ENCODE measurements at regions not wholly inside any gene's neighbourhood (a gene's known extent, or its start where the extent isn't known, plus 50 kb on each side); places are given as distances from the start of the nearest gene placed in this dataset.

GRCh38 chr2:60106836-60107529 is 446.5 kb downstream of the BCL11A start:
- no peak overlapping the region for H3K27ac ChIP-seq (ENCODE audit: low read depth, low read length)

GRCh38 chr2:60105906-60106305 is 447.5 kb downstream of the BCL11A start:
- no peaks in the 10 kb centered on the region for H3K27me3 ChIP-seq (ENCODE audit: control insufficient read depth in 1 of 2, insufficient read depth in 2 of 2, low read length in 2 of 2)
- no peaks in the 10 kb centered on the region for H3K36me3 ChIP-seq (ENCODE audit: insufficient read depth, low read length)
- no peak overlapping the region for H3K4me3 ChIP-seq (ENCODE audit: low read depth in 1 of 2, low read length in 2 of 2)
- H3K27ac ChIP-seq (ENCODE audit: low read depth, low read length): no peak overlapping the region
- H3K4me1 ChIP-seq (ENCODE audit: insufficient read depth, low read length): no peaks in the 10 kb centered on the region
- H3K9ac ChIP-seq (ENCODE audit: low read length): no peak overlapping the region
- no peaks in the 10 kb centered on the region for H3K9me3 ChIP-seq (ENCODE audit: low read length)

More at GRCh38 chr2:60106836-60107529, 446.5 kb downstream of the BCL11A start:
- Histone ChIP-seq H3K9me3 (ENCODE audit: low read length) (no peaks in the 10 kb centered on the region), H3K9ac (ENCODE audit: low read length) (no peak overlapping the region), H3K4me1 (ENCODE audit: insufficient read depth, low read length) (no peaks in the 10 kb centered on the region), H3K36me3 (ENCODE audit: insufficient read depth, low read length) (no peaks in the 10 kb centered on the region), H3K4me3 (ENCODE audit: low read depth in 1 of 2, low read length in 2 of 2) (no peak overlapping the region), H3K27me3 (ENCODE audit: control insufficient read depth in 1 of 2, insufficient read depth in 2 of 2, low read length in 2 of 2) (no peaks in the 10 kb centered on the region)

GRCh38 chr2:60104514-60105505 is 448.6 kb downstream of the BCL11A start:
- H3K4me1 ChIP-seq (ENCODE audit: insufficient read depth, low read length): no peaks in the 10 kb centered on the region
- H3K9ac ChIP-seq (ENCODE audit: low read length): no peak overlapping the region
- no peak overlapping the region for H3K27ac ChIP-seq (ENCODE audit: low read depth, low read length)
- H3K36me3 ChIP-seq (ENCODE audit: insufficient read depth, low read length): no peaks in the 10 kb centered on the region
- no peaks in the 10 kb centered on the region for H3K27me3 ChIP-seq (ENCODE audit: control insufficient read depth in 1 of 2, insufficient read depth in 2 of 2, low read length in 2 of 2)
- H3K9me3 ChIP-seq (ENCODE audit: low read length): no peaks in the 10 kb centered on the region
- H3K4me3 ChIP-seq (ENCODE audit: low read depth in 1 of 2, low read length in 2 of 2): no peak overlapping the region

DNA sequence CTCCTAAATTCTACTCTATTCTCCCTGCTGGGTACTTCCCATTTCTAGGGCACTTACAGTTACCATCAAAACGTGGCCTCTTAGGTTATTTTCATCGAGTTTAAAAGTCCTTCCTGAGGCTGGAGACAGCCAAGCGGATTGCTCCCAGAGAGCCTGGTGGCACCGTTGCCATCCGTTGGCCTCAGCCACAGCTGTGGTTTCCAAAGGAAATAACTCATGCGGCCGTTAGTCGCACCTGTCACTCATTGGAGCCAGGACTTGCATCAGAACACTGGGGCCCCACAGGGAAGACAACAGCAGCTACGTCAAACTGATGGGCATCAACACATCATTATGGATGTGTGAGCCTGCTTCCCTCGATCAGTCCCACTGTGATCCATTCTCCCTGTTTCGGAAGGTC is 453.4 kb downstream of the BCL11A start:
- no peaks in the 10 kb centered on the region for H3K27me3 ChIP-seq (ENCODE audit: control insufficient read depth in 1 of 2, insufficient read depth in 2 of 2, low read length in 2 of 2)
- H3K4me3 ChIP-seq (ENCODE audit: low read depth in 1 of 2, low read length in 2 of 2): no peak overlapping the region
- H3K27ac ChIP-seq (ENCODE audit: low read depth, low read length): no peak overlapping the region
- H3K9ac ChIP-seq (ENCODE audit: low read length): no peak overlapping the region
- no peaks in the 10 kb centered on the region for H3K4me1 ChIP-seq (ENCODE audit: insufficient read depth, low read length)
- H3K9me3 ChIP-seq (ENCODE audit: low read length): no peaks in the 10 kb centered on the region
- H3K36me3 ChIP-seq (ENCODE audit: insufficient read depth, low read length): no peaks in the 10 kb centered on the region

GRCh38 chr2:60098996-60099395 is 454.5 kb downstream of the BCL11A start:
- Histone ChIP-seq H3K9ac (ENCODE audit: low read length) (no peak overlapping the region), H3K9me3 (ENCODE audit: low read length) (no peaks in the 10 kb centered on the region), H3K4me3 (ENCODE audit: low read depth in 1 of 2, low read length in 2 of 2) (no peak overlapping the region), H3K27ac (ENCODE audit: low read depth, low read length) (no peak overlapping the region), H3K27me3 (ENCODE audit: control insufficient read depth in 1 of 2, insufficient read depth in 2 of 2, low read length in 2 of 2) (no peaks in the 10 kb centered on the region), H3K36me3 (ENCODE audit: insufficient read depth, low read length) (no peaks in the 10 kb centered on the region), H3K4me1 (ENCODE audit: insufficient read depth, low read length) (no peaks in the 10 kb centered on the region)

DNA sequence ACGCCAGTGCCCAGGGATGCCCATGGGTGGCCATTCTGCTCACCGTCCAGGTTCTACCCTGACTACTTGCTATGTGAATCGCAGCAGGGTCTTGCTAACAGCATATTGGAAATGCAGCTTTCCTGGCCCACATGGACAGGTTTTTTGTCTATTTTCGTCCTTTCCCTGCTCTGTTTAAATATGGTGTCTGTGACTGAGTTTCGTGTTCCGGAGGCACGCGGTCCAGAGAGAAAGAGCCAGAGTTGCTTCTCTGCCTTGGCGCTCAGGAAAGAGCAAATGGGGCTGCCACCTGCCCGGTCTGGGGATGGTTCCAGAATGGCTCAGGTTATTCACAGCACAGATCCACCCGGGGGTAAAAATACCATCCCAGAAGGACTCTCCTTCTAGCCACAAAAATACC is 456.2 kb downstream of the BCL11A start:
- Histone ChIP-seq H3K36me3 (ENCODE audit: insufficient read depth, low read length) (no peaks in the 10 kb centered on the region), H3K4me1 (ENCODE audit: insufficient read depth, low read length) (no peaks in the 10 kb centered on the region), H3K9me3 (ENCODE audit: low read length) (no peaks in the 10 kb centered on the region), H3K27ac (ENCODE audit: low read depth, low read length) (no peak overlapping the region), H3K9ac (ENCODE audit: low read length) (no peak overlapping the region), H3K27me3 (ENCODE audit: control insufficient read depth in 1 of 2, insufficient read depth in 2 of 2, low read length in 2 of 2) (no peaks in the 10 kb centered on the region), H3K4me3 (ENCODE audit: low read depth in 1 of 2, low read length in 2 of 2) (no peak overlapping the region)

- no peak overlapping the region for H3K27ac ChIP-seq (ENCODE audit: low read depth, low read length)
- H3K36me3 ChIP-seq (ENCODE audit: insufficient read depth, low read length): no peaks in the 10 kb centered on the region
- no peaks in the 10 kb centered on the region for H3K9me3 ChIP-seq (ENCODE audit: low read length)
- H3K4me3 ChIP-seq (ENCODE audit: low read depth in 1 of 2, low read length in 2 of 2): no peak overlapping the region
- H3K27me3 ChIP-seq (ENCODE audit: control insufficient read depth in 1 of 2, insufficient read depth in 2 of 2, low read length in 2 of 2): no peaks in the 10 kb centered on the region
- H3K4me1 ChIP-seq (ENCODE audit: insufficient read depth, low read length): no peaks in the 10 kb centered on the region
- H3K9ac ChIP-seq (ENCODE audit: low read length): no peak overlapping the region
These were observed 456.9 kb downstream of the BCL11A start for GRCh38 chr2:60096556-60096955.

DNA sequence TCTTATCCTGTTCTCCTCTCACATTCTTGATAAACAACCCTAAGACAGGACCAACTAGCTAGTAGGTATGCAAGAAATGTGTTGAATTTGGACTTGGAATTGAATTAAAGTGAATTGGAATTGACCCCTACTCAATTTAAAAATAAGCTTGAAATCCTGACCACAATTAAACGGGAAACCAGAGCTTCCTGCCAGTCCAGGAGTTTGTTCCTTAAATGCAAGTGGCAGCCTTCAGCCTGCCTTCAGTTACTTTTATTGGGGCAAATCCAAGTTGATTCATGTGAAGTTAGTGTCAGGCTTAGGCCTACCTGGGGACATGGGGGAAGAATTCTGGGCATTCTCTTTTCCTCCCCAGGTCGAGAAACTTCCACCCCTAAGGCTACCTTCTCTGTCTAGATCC is 457.6 kb downstream of the BCL11A start:
- H3K27me3 ChIP-seq (ENCODE audit: control insufficient read depth in 1 of 2, insufficient read depth in 2 of 2, low read length in 2 of 2): no peaks in the 10 kb centered on the region
- H3K36me3 ChIP-seq (ENCODE audit: insufficient read depth, low read length): no peaks in the 10 kb centered on the region
- no peak overlapping the region for H3K27ac ChIP-seq (ENCODE audit: low read depth, low read length)
- H3K9me3 ChIP-seq (ENCODE audit: low read length): no peaks in the 10 kb centered on the region
- H3K9ac ChIP-seq (ENCODE audit: low read length): no peak overlapping the region
- no peaks in the 10 kb centered on the region for H3K4me1 ChIP-seq (ENCODE audit: insufficient read depth, low read length)
- no peak overlapping the region for H3K4me3 ChIP-seq (ENCODE audit: low read depth in 1 of 2, low read length in 2 of 2)

- Histone ChIP-seq H3K4me1 (ENCODE audit: insufficient read depth, low read length) (no peaks in the 10 kb centered on the region), H3K27me3 (ENCODE audit: control insufficient read depth in 1 of 2, insufficient read depth in 2 of 2, low read length in 2 of 2) (no peaks in the 10 kb centered on the region), H3K9me3 (ENCODE audit: low read length) (no peaks in the 10 kb centered on the region), H3K4me3 (ENCODE audit: low read depth in 1 of 2, low read length in 2 of 2) (no peak overlapping the region), H3K9ac (ENCODE audit: low read length) (no peak overlapping the region), H3K36me3 (ENCODE audit: insufficient read depth, low read length) (no peaks in the 10 kb centered on the region), H3K27ac (ENCODE audit: low read depth, low read length) (no peak overlapping the region)
These were observed 458.1 kb downstream of the BCL11A start for GRCh38 chr2:60095202-60095815.

- Histone ChIP-seq H3K4me3 (ENCODE audit: low read depth in 1 of 2, low read length in 2 of 2) (no peak overlapping the region), H3K27me3 (ENCODE audit: control insufficient read depth in 1 of 2, insufficient read depth in 2 of 2, low read length in 2 of 2) (no peaks in the 10 kb centered on the region), H3K9ac (ENCODE audit: low read length) (no peak overlapping the region), H3K9me3 (ENCODE audit: low read length) (no peaks in the 10 kb centered on the region), H3K27ac (ENCODE audit: low read depth, low read length) (no peak overlapping the region), H3K36me3 (ENCODE audit: insufficient read depth, low read length) (no peaks in the 10 kb centered on the region), H3K4me1 (ENCODE audit: insufficient read depth, low read length) (no peaks in the 10 kb centered on the region)
These were observed 459.0 kb downstream of the BCL11A start for GRCh38 chr2:60094450-60094929.

GRCh38 chr2:60092781-60093180 is 460.7 kb downstream of the BCL11A start:
- no peak overlapping the region for H3K27ac ChIP-seq (ENCODE audit: low read depth, low read length)
- H3K27me3 ChIP-seq (ENCODE audit: control insufficient read depth in 1 of 2, insufficient read depth in 2 of 2, low read length in 2 of 2): no peaks in the 10 kb centered on the region
- H3K36me3 ChIP-seq (ENCODE audit: insufficient read depth, low read length): no peaks in the 10 kb centered on the region
- no peaks in the 10 kb centered on the region for H3K9me3 ChIP-seq (ENCODE audit: low read length)
- no peaks in the 10 kb centered on the region for H3K4me1 ChIP-seq (ENCODE audit: insufficient read depth, low read length)
- no peak overlapping the region for H3K9ac ChIP-seq (ENCODE audit: low read length)
- no peak overlapping the region for H3K4me3 ChIP-seq (ENCODE audit: low read depth in 1 of 2, low read length in 2 of 2)

All from muscle layer of colon (tissue), 2 donors.